Adrenal gland (tissue), 5 donors: ENCODE measurements at regions not wholly inside any gene's neighbourhood (a gene's known extent, or its start where the extent isn't known, plus 50 kb on each side); places are given as distances from the start of the nearest gene placed in this dataset.

ENCODE experiments used
- CTCF ChIP-seq, 6 experiments: fragments of 450-650 bp in 4 of 6; fragments of 200-600 bp in 2 of 6; sonication (generic) in 1 of 6; IDR thresholded peaks; 1 replicate in 5 of 6; 2 replicates in 1 of 6; pipeline versions ENCODE4 v1.5.1 to v1.8.0; 2016 to 2021; ENCODE audit warnings: antibody characterized with exemption in 6 of 6, mild to moderate bottlenecking in 2 of 6, moderate library complexity in 1 of 6
- POLR2A ChIP-seq, 2 donors: fragments of 450-650 bp; IDR thresholded peaks; one replicate each; pipeline ENCODE4 v1.6.1; 2017; ENCODE audit warnings: antibody characterized with exemption in 2 of 2, mild to moderate bottlenecking in 2 of 2, moderate library complexity in 1 of 2
- donor health status: DM: no; HTN: no; CAD: no.

DNA sequence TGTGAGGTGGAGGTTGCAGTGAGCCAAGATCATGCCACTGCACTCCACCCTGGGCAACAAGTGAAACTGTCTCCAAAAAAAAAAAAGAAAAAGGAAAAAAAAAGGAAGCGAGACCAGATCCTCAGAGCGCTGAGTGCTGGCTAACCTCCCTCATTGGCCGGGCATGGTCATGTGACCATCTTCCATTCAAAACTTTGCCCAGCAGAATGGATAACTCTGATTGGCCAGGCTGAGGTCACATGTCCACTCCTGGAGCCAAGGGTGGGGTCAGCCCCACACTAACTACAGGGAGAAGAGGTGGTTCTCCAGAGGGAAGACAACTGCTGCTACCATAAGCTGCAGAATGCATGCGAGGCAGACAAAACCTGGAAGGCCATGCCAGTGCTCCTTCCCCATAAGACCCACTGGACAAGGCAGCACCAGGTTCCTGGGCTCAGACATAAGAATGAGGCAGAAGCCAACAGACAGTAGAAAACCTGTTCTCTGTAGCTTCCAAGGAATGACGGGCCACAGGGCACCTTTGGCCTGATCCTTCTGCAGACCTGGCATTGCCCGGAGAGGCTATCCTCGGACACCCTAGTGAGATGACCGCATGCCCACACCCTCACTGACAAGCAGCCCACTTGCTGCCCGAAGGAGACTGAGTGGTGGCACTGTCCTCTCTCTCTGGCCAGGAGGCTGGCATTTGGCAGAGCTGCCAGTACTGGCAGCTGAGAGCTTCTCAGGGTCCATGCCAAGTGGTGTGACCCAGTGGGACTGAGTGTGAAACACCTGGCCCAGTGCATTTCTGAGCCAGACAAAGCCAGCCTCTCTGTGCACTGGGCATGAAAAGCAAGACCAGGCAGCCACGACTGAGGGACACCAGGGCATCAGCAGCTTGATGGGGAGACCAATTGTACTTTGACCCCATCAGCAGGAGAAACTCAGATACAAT, 311.9 kb upstream of the SULF2 start:
- TF ChIP-seq CTCF (IDR thresholded peaks at IDR 0.05) (no peak), POLR2A (IDR thresholded peaks at IDR 0.05) (no peak)
